Right cardiac atrium (tissue), 5 donors: ENCODE measurements at regions not wholly inside any gene's neighbourhood (a gene's known extent, or its start where the extent isn't known, plus 50 kb on each side); places are given as distances from the start of the nearest gene placed in this dataset.

Experiments
- ATAC-seq, 2 donors: fragments of 200-7000 bp; cut with Tn5 transposase; one replicate each; pipeline versions ENCODE4 v1.8.0 to v1.9.1; 2020; ENCODE audit warnings: moderate library complexity in 2 of 2, mild to moderate bottlenecking in 1 of 2
- DNase-seq, 3 donors: peaks; one replicate each; pipeline ENCODE4 v3.0.0-alpha.2; 2020
- H3K27ac ChIP-seq: one replicate; pipeline ENCODE4 v1.5.1; 2013; ENCODE audit warnings: mild to moderate bottlenecking, low read length, control low read depth, moderate library complexity
- H3K27me3 ChIP-seq: one replicate; pipeline ENCODE4 v1.6.1; 2013; ENCODE audit not compliant: control insufficient read depth, insufficient read depth
- H3K4me1 ChIP-seq: one replicate; pipeline ENCODE4 v1.6.1; 2013; ENCODE audit warnings: low read length; ENCODE audit not compliant: control insufficient read depth, insufficient read depth
- H3K4me3 ChIP-seq: one replicate; pipeline ENCODE4 v1.5.1; 2013; ENCODE audit warnings: low read length, control low read depth
- H3K9me3 ChIP-seq: one replicate; pipeline ENCODE4 v1.6.1; 2013; ENCODE audit warnings: low read length; ENCODE audit not compliant: control insufficient read depth
- WGBS: extraction: QIAGEN DNeasy Blood & Tissue Kit; methylation state at CpG from one replicate; pipeline ENCODE4 v1.1.7; 2013; 5-methylcytosine and 5-hydroxymethylcytosine counted together
- intact Hi-C, 4 donors: fragments of 100-400 bp; cut with DNase I; formaldehyde crosslinking; loops; one replicate each; pipeline versions ENCODE4 v1.11.0 to v1.14.0; 2022 to 2023
- donor health status: healthy with polysubstance abuse.
- donor health status: DM: no; HTN: yes; CAD: no.
- donor health status: DM: no; HTN: no; CAD: no.
- donor health status: DM: no; HTN: yes; CAD: no; lungs with severe emphysema.
- donor health status: DM: yes; HTN: yes; CAD: no.

GRCh38 chr10:107576746-107577145, 412.2 kb upstream of the SORCS1 start:
- no peaks in the 10 kb centered on the region for H3K9me3 ChIP-seq
- no peak overlapping the region for H3K4me3 ChIP-seq
- ATAC-seq (peak; percentile 65 to 76), DNase-seq (peak in 1 of 3 donors; percentile 16)
- no peaks in the 10 kb centered on the region for H3K4me1 ChIP-seq
- intact Hi-C loops, result no loop called here
- H3K27ac ChIP-seq, result no peak overlapping the region
- 24% methylated on average over 2 of the region's 2 CpGs for WGBS
- no peaks in the 10 kb centered on the region for H3K27me3 ChIP-seq

- H3K4me1 ChIP-seq, result no peaks in the 10 kb centered on the region
- DNase-seq (no peak), ATAC-seq (no peak)
- no peak overlapping the region for H3K4me3 ChIP-seq
- H3K9me3 ChIP-seq, result no peaks in the 10 kb centered on the region
- no peaks in the 10 kb centered on the region for H3K27me3 ChIP-seq
- no peak overlapping the region for H3K27ac ChIP-seq
- intact Hi-C loops, result no loop called here
These were observed 400.5 kb upstream of the SORCS1 start for GRCh38 chr10:107565014-107565413.

- DNase-seq (no peak), ATAC-seq (no peak)
- no peaks in the 10 kb centered on the region for H3K27me3 ChIP-seq
- intact Hi-C loops, result no loop called here
- H3K27ac ChIP-seq, result no peak overlapping the region
- no peaks in the 10 kb centered on the region for H3K4me1 ChIP-seq
- no peaks in the 10 kb centered on the region for H3K9me3 ChIP-seq
- H3K4me3 ChIP-seq, result no peak overlapping the region
These were observed 396.7 kb upstream of the SORCS1 start for GRCh38 chr10:107561136-107561650.

GRCh38 chr10:107557916-107558315, 393.4 kb upstream of the SORCS1 start:
- Histone ChIP-seq H3K27me3 (no peaks in the 10 kb centered on the region), H3K4me3 (no peak overlapping the region), H3K9me3 (no peaks in the 10 kb centered on the region), H3K4me1 (no peaks in the 10 kb centered on the region), H3K27ac (no peak overlapping the region)
- ATAC-seq (no peak), DNase-seq (no peak)
- intact Hi-C loops, result no loop called here
- 76% methylated on average over 4 of the region's 4 CpGs for WGBS

GRCh38 chr10:107554333-107554732, 389.8 kb upstream of the SORCS1 start:
- Histone ChIP-seq H3K4me1 (no peaks in the 10 kb centered on the region), H3K27ac (no peak overlapping the region), H3K4me3 (no peak overlapping the region), H3K9me3 (no peaks in the 10 kb centered on the region), H3K27me3 (no peaks in the 10 kb centered on the region)
- intact Hi-C loops, result no loop called here
- no peak for DNase-seq
- 35% methylated on average over 1 of the region's 1 CpG for WGBS
- no peak for ATAC-seq

GRCh38 chr10:107553470-107553869, 389.0 kb upstream of the SORCS1 start:
- WGBS, result 18% methylated on average over 1 of the region's 1 CpG
- H3K27ac ChIP-seq, result no peak overlapping the region
- no peak overlapping the region for H3K4me3 ChIP-seq
- H3K4me1 ChIP-seq, result no peaks in the 10 kb centered on the region
- H3K9me3 ChIP-seq, result no peaks in the 10 kb centered on the region
- H3K27me3 ChIP-seq, result no peaks in the 10 kb centered on the region
- ATAC-seq, result no peak
- no peak for DNase-seq
- intact Hi-C loops, result no loop called here

- H3K4me3 ChIP-seq, result no peak overlapping the region
- DNase-seq (no peak), ATAC-seq (no peak)
- WGBS, result 64% methylated on average over 2 of the region's 2 CpGs
- H3K27me3 ChIP-seq, result no peaks in the 10 kb centered on the region
- intact Hi-C loops, result no loop called here
- H3K27ac ChIP-seq, result no peak overlapping the region
- no peaks in the 10 kb centered on the region for H3K9me3 ChIP-seq
- no peaks in the 10 kb centered on the region for H3K4me1 ChIP-seq
These were observed 388.5 kb upstream of the SORCS1 start for GRCh38 chr10:107552963-107553362.

- Histone ChIP-seq H3K27ac (no peak overlapping the region), H3K9me3 (no peaks in the 10 kb centered on the region), H3K4me3 (no peak overlapping the region), H3K27me3 (no peaks in the 10 kb centered on the region), H3K4me1 (no peaks in the 10 kb centered on the region)
- ATAC-seq (no peak), DNase-seq (no peak)
- intact Hi-C loops, result no loop called here
- WGBS, result 48% methylated on average over 4 of the region's 4 CpGs
These were observed 383.8 kb upstream of the SORCS1 start for GRCh38 chr10:107548301-107548700.

- WGBS, result 40% methylated on average over 5 of the region's 5 CpGs
- intact Hi-C loops, result no loop called here
- Histone ChIP-seq H3K27ac (no peak overlapping the region), H3K9me3 (no peaks in the 10 kb centered on the region), H3K4me3 (no peak overlapping the region), H3K27me3 (no peaks in the 10 kb centered on the region), H3K4me1 (no peaks in the 10 kb centered on the region)
- no peak for ATAC-seq
- no peak for DNase-seq
These were observed 382.5 kb upstream of the SORCS1 start for GRCh38 chr10:107546986-107547385.

GRCh38 chr10:107546284-107546683, 381.8 kb upstream of the SORCS1 start:
- ATAC-seq (no peak), DNase-seq (no peak)
- H3K27ac ChIP-seq, result no peak overlapping the region
- H3K4me3 ChIP-seq, result no peak overlapping the region
- H3K9me3 ChIP-seq, result no peaks in the 10 kb centered on the region
- no peaks in the 10 kb centered on the region for H3K27me3 ChIP-seq
- 29% methylated on average over 1 of the region's 1 CpG for WGBS
- no peaks in the 10 kb centered on the region for H3K4me1 ChIP-seq
- intact Hi-C loops, result no loop called here

GRCh38 chr10:107545717-107546116, 381.2 kb upstream of the SORCS1 start:
- H3K27me3 ChIP-seq, result no peaks in the 10 kb centered on the region
- H3K9me3 ChIP-seq, result no peaks in the 10 kb centered on the region
- intact Hi-C loops, result no loop called here
- peak in 2 of 3 donors; percentile 18 to 28 for DNase-seq
- 94% methylated on average over 18 of the region's 18 CpGs for WGBS
- no peak overlapping the region for H3K27ac ChIP-seq
- no peak overlapping the region for H3K4me3 ChIP-seq
- ATAC-seq, result no peak
- no peaks in the 10 kb centered on the region for H3K4me1 ChIP-seq
